Mesenteric fat pad (tissue), 1 donor: ENCODE measurements at regions not wholly inside any gene's neighbourhood (a gene's known extent, or its start where the extent isn't known, plus 50 kb on each side); places are given as distances from the start of the nearest gene placed in this dataset.
A peak's percentile ranks its signal among the peaks of the same experiment; 100 is the strongest.

Experiments
- DNase-seq: peaks from one replicate; pipeline ENCODE4 v3.0.0-alpha.2; 2020; ENCODE audit warnings: low spot score
- donor health status: DM: yes; HTN: yes; CAD: no.

GRCh38 chr1:54497338-54497737 is 50.7 kb upstream of the ACOT11 start:
- DNase-seq, result no peak

GRCh38 chr1:54495954-54496353 is 52.1 kb upstream of the ACOT11 start:
- DNase-seq, result no peak

GRCh38 chr1:54493608-54494007 is 54.4 kb upstream of the ACOT11 start:
- DNase-seq, result no peak

- DNase-seq, result no peak
Observed at GRCh38 chr1:54490361-54491248, 57.4 kb upstream of the ACOT11 start.

- DNase-seq, result no peak
Observed at GRCh38 chr1:54489627-54490250, 58.3 kb upstream of the ACOT11 start.

- peak; percentile 96 for DNase-seq
Observed at GRCh38 chr1:54488779-54489626, 59.0 kb upstream of the ACOT11 start.

- DNase-seq, result peak; percentile 96
Observed at GRCh38 chr1:54488065-54488750, 59.8 kb upstream of the ACOT11 start.

GRCh38 chr1:54487571-54488050 is 60.4 kb upstream of the ACOT11 start:
- no peak for DNase-seq

GRCh38 chr1:54486907-54487306 is 61.1 kb upstream of the ACOT11 start:
- DNase-seq, result no peak

- no peak for DNase-seq
Observed at GRCh38 chr1:54485416-54485815, 62.6 kb upstream of the ACOT11 start.

- DNase-seq, result no peak
Observed at GRCh38 chr1:54483875-54484437, 64.1 kb upstream of the ACOT11 start.

GRCh38 chr1:54481201-54481884 is 66.7 kb upstream of the ACOT11 start:
- no peak for DNase-seq

GRCh38 chr1:54480525-54480848 is 67.5 kb upstream of the ACOT11 start:
- no peak for DNase-seq

- no peak for DNase-seq
Observed at GRCh38 chr1:54479841-54480524, 68.0 kb upstream of the ACOT11 start.

- DNase-seq, result no peak
Observed at GRCh38 chr1:54479251-54479650, 68.8 kb upstream of the ACOT11 start.

- DNase-seq, result no peak
Observed at GRCh38 chr1:54477153-54477561, 70.9 kb upstream of the ACOT11 start.

GRCh38 chr1:54476530-54477109 is 70.4 kb upstream of the SSBP3 start:
- DNase-seq, result no peak

GRCh38 chr1:54475946-54476516 is 69.8 kb upstream of the SSBP3 start:
- DNase-seq, result no peak

GRCh38 chr1:54475357-54475881 is 69.2 kb upstream of the SSBP3 start:
- no peak for DNase-seq
